ENCODE measurements at regions not wholly inside any gene's neighbourhood (a gene's known extent, or its start where the extent isn't known, plus 50 kb on each side); places are given as distances from the start of the nearest gene placed in this dataset.

GRCh38 chr2:16192416-16193216 lies 252.3 kb downstream of the MYCN start:
- no peak for DNase-seq (ENCODE audit: low read depth)
- TF ChIP-seq CTCF (IDR thresholded peaks at IDR 0.05; ENCODE audit: insufficient read depth, low read depth, low read length): no peak
- no peak overlapping the region for H3K4me3 ChIP-seq (ENCODE audit: low read depth, low read length)

GRCh38 chr2:16191431-16192200 lies 251.3 kb downstream of the MYCN start:
- no peak for DNase-seq (ENCODE audit: low read depth)
- TF ChIP-seq CTCF (IDR thresholded peaks at IDR 0.05; ENCODE audit: insufficient read depth, low read depth, low read length): no peak
- no peak overlapping the region for H3K4me3 ChIP-seq (ENCODE audit: low read depth, low read length)

GRCh38 chr2:16190446-16191270 lies 250.3 kb downstream of the MYCN start:
- TF ChIP-seq CTCF (IDR thresholded peaks at IDR 0.05; ENCODE audit: insufficient read depth, low read depth, low read length): no peak

GRCh38 chr2:16189836-16190160 lies 249.4 kb downstream of the MYCN start:
- no peak overlapping the region for H3K4me3 ChIP-seq (ENCODE audit: low read depth, low read length)
- no peak for TF ChIP-seq CTCF (IDR thresholded peaks at IDR 0.05; ENCODE audit: insufficient read depth, low read depth, low read length)
- DNase-seq (ENCODE audit: low read depth): no peak

More at GRCh38 chr2:16190446-16191270, 250.3 kb downstream of the MYCN start:
- no peak for DNase-seq (ENCODE audit: low read depth)
- H3K4me3 ChIP-seq (ENCODE audit: low read depth, low read length): no peak overlapping the region

GRCh38 chr2:16189029-16189835 lies 248.9 kb downstream of the MYCN start:
- no peak overlapping the region for H3K4me3 ChIP-seq (ENCODE audit: low read depth, low read length)
- DNase-seq (ENCODE audit: low read depth): no peak
- no peak for TF ChIP-seq CTCF (IDR thresholded peaks at IDR 0.05; ENCODE audit: insufficient read depth, low read depth, low read length)
